Thyroid gland (tissue), 4 donors: ENCODE measurements at regions not wholly inside any gene's neighbourhood (a gene's known extent, or its start where the extent isn't known, plus 50 kb on each side); places are given as distances from the start of the nearest gene placed in this dataset.

Source experiments
- DNase-seq, 2 donors: peaks; one replicate each; pipeline ENCODE4 v3.0.0-alpha.2; 2019
- H3K27ac ChIP-seq, 3 donors: fragments of 200-600 bp; sonication (generic); 1 replicate in 2 of 3; 2 replicates in 1 of 3; pipeline ENCODE4 v1.5.1; 2016 to 2019; ENCODE audit warnings: mild to moderate bottlenecking in 1 of 3, moderate library complexity in 1 of 3
- H3K27me3 ChIP-seq: fragments of 200-600 bp; sonication (generic); one replicate; pipeline ENCODE4 v1.5.1; 2019
- H3K36me3 ChIP-seq, 2 donors: fragments of 200-600 bp; sonication (generic); one replicate each; pipeline ENCODE4 v1.5.1; 2016 to 2019
- H3K4me1 ChIP-seq, 2 donors: fragments of 200-600 bp; sonication (generic); one replicate each; pipeline ENCODE4 v1.5.1; 2017 to 2019
- H3K4me3 ChIP-seq, 3 donors: fragments of 200-600 bp; sonication (generic); replicated peaks in 1 of 3; 1 replicate in 2 of 3; 2 replicates in 1 of 3; pipeline ENCODE4 v1.5.1; 2016; ENCODE audit warnings: mild to moderate bottlenecking in 1 of 3
- H3K9me3 ChIP-seq: fragments of 200-600 bp; sonication (generic); one replicate; pipeline ENCODE4 v1.5.1; 2017
- POLR2A ChIP-seq, 2 donors: fragments of 450-650 bp; IDR thresholded peaks; one replicate each; pipeline ENCODE4 v1.6.1; 2017; ENCODE audit warnings: antibody characterized with exemption in 2 of 2, mild to moderate bottlenecking in 2 of 2, moderate library complexity in 1 of 2
- WGBS, 2 donors: methylation state at CpG; one replicate each; pipeline ENCODE4 v1.1.5; 2017; 5-methylcytosine and 5-hydroxymethylcytosine counted together
- intact Hi-C: fragments of 100-400 bp; cut with DNase I; formaldehyde crosslinking; loops from one replicate; pipeline ENCODE4 v1.15.1; 2023
- TF ChIP-seq, protein P1 (sequence below), 6 experiments: fragments of 200-600 bp in 3 of 6; fragments of 450-650 bp in 3 of 6; sonication (generic) in 3 of 6; IDR thresholded peaks; one replicate each; pipeline ENCODE4 v1.5.1; 2016 to 2019; ENCODE audit warnings: antibody characterized with exemption in 6 of 6, mild to moderate bottlenecking in 2 of 6, inconsistent platforms in 1 of 6, moderate library complexity in 1 of 6

DNA sequence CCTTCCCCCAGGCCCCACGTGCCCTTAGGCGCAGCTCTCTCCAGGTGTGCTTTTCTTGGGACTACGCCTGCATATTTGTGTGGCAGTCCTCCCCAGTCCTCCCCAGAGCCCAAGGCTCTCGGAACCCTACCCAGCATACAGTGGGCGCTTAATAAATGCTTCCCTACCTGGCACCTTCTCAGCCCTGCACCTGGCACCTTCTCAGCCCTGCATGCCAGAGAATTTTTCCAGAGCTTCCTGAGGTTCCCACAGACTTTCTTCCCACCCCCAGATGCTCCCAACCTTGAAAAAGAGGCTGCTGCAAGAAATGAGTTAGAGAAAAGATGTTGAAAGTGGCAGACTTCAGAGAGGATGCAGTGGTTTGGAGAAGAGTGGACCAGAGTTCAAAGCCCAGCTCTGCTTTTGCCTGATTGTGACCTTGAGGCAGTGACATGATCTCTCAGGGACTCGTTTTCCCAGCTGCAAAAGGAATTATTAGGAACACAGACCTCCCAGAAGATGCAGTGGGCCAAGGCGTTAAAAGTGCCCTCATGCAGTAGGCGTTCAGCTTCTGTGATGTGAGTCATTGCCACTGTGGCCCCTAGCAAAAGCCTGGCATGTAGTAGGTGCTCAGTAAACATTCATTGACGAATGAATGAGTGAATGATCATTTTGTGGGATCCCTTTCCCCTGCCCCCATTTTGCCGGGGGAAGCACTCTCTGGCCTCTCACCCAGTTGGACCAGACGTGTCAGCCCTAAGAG, 167.2 kb downstream of the PHETA1 start:
- DNase-seq = no peak
- intact Hi-C loops = no loop called here
- WGBS, 2 donors = 82 to 90% methylated on average over 10 to 11 of the region's 11 CpGs
- Histone ChIP-seq H3K9me3 (no peaks in the 10 kb centered on the region), H3K27me3 (no peaks in the 10 kb centered on the region), H3K4me1 (no peaks in the 10 kb centered on the region), H3K27ac (no peak overlapping the region), H3K4me3 (no peak overlapping the region), H3K36me3 (no peaks in the 10 kb centered on the region)
- no peak for TF ChIP-seq POLR2A (IDR thresholded peaks at IDR 0.05)
- TF ChIP-seq, protein P1, sequence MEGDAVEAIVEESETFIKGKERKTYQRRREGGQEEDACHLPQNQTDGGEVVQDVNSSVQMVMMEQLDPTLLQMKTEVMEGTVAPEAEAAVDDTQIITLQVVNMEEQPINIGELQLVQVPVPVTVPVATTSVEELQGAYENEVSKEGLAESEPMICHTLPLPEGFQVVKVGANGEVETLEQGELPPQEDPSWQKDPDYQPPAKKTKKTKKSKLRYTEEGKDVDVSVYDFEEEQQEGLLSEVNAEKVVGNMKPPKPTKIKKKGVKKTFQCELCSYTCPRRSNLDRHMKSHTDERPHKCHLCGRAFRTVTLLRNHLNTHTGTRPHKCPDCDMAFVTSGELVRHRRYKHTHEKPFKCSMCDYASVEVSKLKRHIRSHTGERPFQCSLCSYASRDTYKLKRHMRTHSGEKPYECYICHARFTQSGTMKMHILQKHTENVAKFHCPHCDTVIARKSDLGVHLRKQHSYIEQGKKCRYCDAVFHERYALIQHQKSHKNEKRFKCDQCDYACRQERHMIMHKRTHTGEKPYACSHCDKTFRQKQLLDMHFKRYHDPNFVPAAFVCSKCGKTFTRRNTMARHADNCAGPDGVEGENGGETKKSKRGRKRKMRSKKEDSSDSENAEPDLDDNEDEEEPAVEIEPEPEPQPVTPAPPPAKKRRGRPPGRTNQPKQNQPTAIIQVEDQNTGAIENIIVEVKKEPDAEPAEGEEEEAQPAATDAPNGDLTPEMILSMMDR (IDR thresholded peaks at IDR 0.05) = no peak

DNA sequence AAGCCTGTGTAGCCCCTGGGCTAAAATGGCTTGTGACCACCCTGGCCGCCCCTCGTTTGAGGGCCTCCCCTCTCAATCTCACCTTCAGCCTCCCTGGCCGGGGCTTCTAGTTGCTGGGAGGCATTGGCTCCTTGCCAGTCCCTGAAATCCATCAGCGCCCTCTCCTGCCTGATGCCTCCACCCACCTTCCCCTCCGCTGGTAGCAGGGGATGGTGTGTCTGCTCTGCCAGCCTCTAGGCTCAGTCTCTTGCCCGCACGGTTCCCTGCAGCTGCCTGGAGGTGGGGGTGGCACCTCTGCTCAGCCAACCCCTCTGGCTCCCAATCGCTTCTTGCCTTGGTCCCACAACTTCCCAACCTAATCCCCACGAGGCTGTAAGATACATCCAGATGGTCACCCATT, 167.9 kb downstream of the PHETA1 start:
- 39 to 40% methylated on average over 9 of the region's 9 CpGs for WGBS, 2 donors

DNA sequence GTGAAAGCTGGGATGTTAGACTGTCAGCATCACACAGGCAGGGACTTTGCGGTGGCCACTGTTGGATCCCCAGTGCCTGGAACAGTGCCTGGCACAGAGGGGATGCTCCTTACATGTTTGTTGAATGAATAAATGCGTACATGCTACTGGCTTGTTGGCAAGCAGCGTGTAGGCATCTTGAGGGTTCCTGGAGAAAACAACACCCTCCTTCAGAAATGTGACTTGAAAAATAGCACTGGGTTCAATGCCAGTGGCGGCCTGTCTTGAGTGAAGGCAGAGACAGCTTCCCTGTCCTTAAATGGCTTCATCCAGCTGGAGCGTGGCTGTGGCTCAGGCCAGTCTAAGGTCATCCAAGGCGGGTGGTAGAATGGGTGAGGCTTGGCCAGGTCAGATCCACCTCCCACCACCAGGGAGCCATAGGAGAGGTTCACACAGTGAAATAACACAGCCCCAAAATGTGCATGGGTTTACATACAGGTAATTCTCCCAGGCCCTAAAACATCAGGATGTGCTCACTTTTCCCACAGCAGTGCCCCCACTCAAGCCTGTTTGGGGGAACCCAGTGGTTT, 171.4 kb downstream of the PHETA1 start:
- TF ChIP-seq, protein P1 (IDR thresholded peaks at IDR 0.05) = no peak
- no peak overlapping the region for H3K4me3 ChIP-seq
- 88 to 94% methylated on average over 5 to 6 of the region's 6 CpGs for WGBS, 2 donors
- no peaks in the 10 kb centered on the region for H3K27me3 ChIP-seq
- intact Hi-C loops = no loop called here
- no peak for DNase-seq
- H3K36me3 ChIP-seq = no peaks in the 10 kb centered on the region
- H3K9me3 ChIP-seq = no peaks in the 10 kb centered on the region
- no peaks in the 10 kb centered on the region for H3K4me1 ChIP-seq
- H3K27ac ChIP-seq = no peak overlapping the region

More for the DNA sequence above, 167.9 kb downstream of the PHETA1 start:
- intact Hi-C loops = no loop called here
- TF ChIP-seq, protein P1 (IDR thresholded peaks at IDR 0.05) = no peak
- no peak for TF ChIP-seq POLR2A (IDR thresholded peaks at IDR 0.05)
- Histone ChIP-seq H3K27me3 (no peaks in the 10 kb centered on the region), H3K27ac (no peak overlapping the region), H3K4me3 (no peak overlapping the region), H3K36me3 (no peaks in the 10 kb centered on the region), H3K9me3 (no peaks in the 10 kb centered on the region), H3K4me1 (no peaks in the 10 kb centered on the region)
- DNase-seq = no peak

DNA sequence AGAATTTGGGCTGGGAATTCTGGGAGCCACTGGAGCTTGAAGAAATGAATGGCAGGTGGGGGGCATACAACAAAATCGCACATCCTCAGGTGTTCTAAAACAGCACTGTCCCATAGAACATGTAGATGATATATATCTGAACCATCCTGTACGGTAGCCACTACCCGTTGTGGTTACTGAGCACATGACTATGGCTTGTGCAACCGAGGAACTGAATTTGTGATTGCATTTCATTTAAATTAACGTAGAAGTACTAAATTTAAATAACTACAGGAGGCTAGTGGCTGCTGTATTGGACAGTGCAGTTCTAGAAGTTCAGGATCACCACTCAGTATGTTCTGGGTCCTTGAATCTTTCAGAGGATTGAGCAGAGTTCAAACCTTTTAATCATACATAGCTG, 172.4 kb downstream of the PHETA1 start:
- Histone ChIP-seq H3K27ac (no peak overlapping the region), H3K27me3 (no peaks in the 10 kb centered on the region), H3K4me3 (no peak overlapping the region), H3K4me1 (no peaks in the 10 kb centered on the region), H3K36me3 (no peaks in the 10 kb centered on the region), H3K9me3 (no peaks in the 10 kb centered on the region)
- intact Hi-C loops = no loop called here
- 70 to 77% methylated on average over 5 of the region's 5 CpGs for WGBS, 2 donors
- TF ChIP-seq POLR2A (IDR thresholded peaks at IDR 0.05) = no peak
- TF ChIP-seq, protein P1 (IDR thresholded peaks at IDR 0.05) = no peak
- no peak for DNase-seq

DNA sequence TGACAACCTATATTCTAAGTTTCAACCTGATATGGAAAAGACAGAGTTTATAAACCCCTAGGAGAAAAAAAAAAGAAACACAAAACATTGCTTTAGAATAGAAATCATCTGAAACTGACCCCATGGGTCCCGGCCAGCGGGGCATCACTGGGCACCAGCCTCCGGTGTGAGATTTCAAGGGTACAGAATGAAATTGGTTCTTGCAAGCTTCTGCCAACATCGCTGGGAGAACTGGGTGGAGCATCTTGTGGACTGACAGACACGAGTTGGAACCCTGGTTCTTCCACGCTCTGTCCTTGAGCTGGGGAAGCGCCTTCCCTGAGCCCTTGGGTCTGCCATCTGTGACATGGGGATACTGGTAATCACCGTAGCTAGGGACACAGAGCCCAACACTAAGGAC, 173.6 kb downstream of the PHETA1 start:
- no peak for TF ChIP-seq POLR2A (IDR thresholded peaks at IDR 0.05)
- TF ChIP-seq, protein P1 (IDR thresholded peaks at IDR 0.05) = no peak
- H3K9me3 ChIP-seq = no peaks in the 10 kb centered on the region
- H3K4me3 ChIP-seq = no peak overlapping the region
- H3K4me1 ChIP-seq = no peaks in the 10 kb centered on the region
- no peak overlapping the region for H3K27ac ChIP-seq
- 88 to 91% methylated on average over 8 of the region's 8 CpGs for WGBS, 2 donors
- H3K36me3 ChIP-seq = no peaks in the 10 kb centered on the region
- no peak for DNase-seq
- H3K27me3 ChIP-seq = no peaks in the 10 kb centered on the region
- intact Hi-C loops = no loop called here
